Activated naive CD8-positive, alpha-beta T cell treated with anti-CD3 and anti-CD28 coated beads for 36 hours (primary cell): ENCODE measurements at regions not wholly inside any gene's neighbourhood (a gene's known extent, or its start where the extent isn't known, plus 50 kb on each side); places are given as distances from the start of the nearest gene placed in this dataset.

ENCODE experiments used
- DNase-seq: peaks from one replicate; pipeline ENCODE4 v3.0.0; 2021
- H3K27ac Mint-ChIP-seq: one replicate; pipeline ENCODE4 v1.8.0; 2022; ENCODE audit warnings: mild to moderate bottlenecking, moderate library complexity, mixed read lengths
- H3K27me3 Mint-ChIP-seq: one replicate; pipeline ENCODE4 v1.8.0; 2022; ENCODE audit warnings: mild to moderate bottlenecking, mixed read lengths
- H3K36me3 Mint-ChIP-seq: one replicate; pipeline ENCODE4 v1.8.0; 2021; ENCODE audit warnings: mild to moderate bottlenecking, mixed read lengths
- H3K4me1 Mint-ChIP-seq: one replicate; pipeline ENCODE4 v1.8.0; 2021; ENCODE audit warnings: mixed read lengths
- H3K4me3 Mint-ChIP-seq: one replicate; pipeline ENCODE4 v1.8.0; 2022; ENCODE audit warnings: mild to moderate bottlenecking, moderate library complexity, mixed read lengths
- H3K9me3 Mint-ChIP-seq: one replicate; pipeline ENCODE4 v1.8.0; 2022; ENCODE audit warnings: mixed read lengths

DNA sequence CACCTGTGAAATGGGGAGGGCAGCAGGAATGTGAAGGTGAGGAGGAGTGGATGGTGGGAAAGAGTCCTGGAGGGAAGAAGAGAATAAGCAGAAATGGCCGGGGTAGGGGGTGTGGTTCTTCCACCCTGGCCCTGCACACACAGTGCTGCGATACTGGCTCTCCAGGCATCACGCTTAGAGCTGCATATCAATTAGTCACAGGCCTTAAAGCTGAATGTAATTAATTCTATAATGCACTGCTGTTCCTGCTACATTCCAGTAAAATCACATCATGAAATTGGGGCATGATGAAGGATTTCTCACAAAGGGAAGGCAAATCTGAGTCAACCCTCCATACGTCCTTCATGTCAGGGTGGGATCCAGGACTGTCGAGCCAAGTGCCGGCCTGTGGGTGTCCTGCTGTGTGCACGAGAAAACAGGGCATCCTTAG is 566.1 kb downstream of the BCL11B start:
- no peak overlapping the region for H3K27ac Mint-ChIP-seq
- DNase-seq = no peak
- H3K27me3 Mint-ChIP-seq = no peaks in the 10 kb centered on the region
- H3K4me1 Mint-ChIP-seq = peaks cover 30% of the 10 kb centered on the region
- peaks cover 5% of the 10 kb centered on the region for H3K9me3 Mint-ChIP-seq
- H3K4me3 Mint-ChIP-seq = no peak overlapping the region
- H3K36me3 Mint-ChIP-seq = no peaks in the 10 kb centered on the region

DNA sequence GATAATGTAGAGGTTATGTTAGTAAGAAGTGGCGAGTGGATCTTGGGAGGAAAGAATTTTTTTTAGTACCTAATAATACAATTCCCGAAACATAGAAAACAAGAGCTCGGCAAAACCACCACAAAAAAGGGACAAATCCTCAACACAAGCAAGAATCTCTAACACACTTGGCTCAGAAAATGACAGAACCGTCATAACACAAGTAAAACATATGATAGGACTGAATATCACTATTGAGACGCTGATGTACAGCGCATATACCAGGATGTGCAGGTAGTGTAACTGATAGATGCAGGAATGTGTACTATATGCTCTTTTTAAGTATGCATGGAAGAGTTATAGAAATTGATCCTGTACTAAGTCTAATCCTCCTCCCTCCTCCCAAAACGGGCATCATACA is 564.5 kb downstream of the BCL11B start:
- no peaks in the 10 kb centered on the region for H3K36me3 Mint-ChIP-seq
- H3K27me3 Mint-ChIP-seq = no peaks in the 10 kb centered on the region

DNA sequence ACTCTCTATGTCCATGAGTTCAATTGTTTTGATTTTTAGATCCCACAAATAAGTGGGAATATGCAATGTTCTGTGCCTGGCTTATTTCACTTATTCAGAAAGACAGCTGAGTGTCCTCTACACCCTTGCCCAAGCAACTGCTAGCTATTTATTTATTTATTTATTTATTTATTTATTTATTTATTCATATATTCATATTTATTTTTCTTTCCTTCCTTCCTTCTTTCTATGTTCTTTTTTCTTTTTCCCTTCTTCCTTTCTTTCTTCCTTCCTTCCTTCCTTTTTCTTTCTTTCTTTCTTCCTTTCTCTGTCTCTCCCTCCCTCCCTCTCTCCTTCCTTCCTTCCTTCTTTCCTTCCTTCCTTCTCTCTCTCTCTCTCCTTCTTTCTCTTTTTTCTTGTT is 563.4 kb downstream of the BCL11B start:
- Mint-ChIP-seq H3K4me3 (no peak overlapping the region), H3K9me3 (no peaks in the 10 kb centered on the region), H3K27me3 (no peaks in the 10 kb centered on the region), H3K4me1 (peaks cover 32% of the 10 kb centered on the region), H3K36me3 (no peaks in the 10 kb centered on the region), H3K27ac (no peak overlapping the region)
- DNase-seq = no peak

More for the DNA sequence above, 564.5 kb downstream of the BCL11B start:
- H3K27ac Mint-ChIP-seq = no peak overlapping the region
- no peaks in the 10 kb centered on the region for H3K9me3 Mint-ChIP-seq
- DNase-seq = no peak
- peaks cover 34% of the 10 kb centered on the region for H3K4me1 Mint-ChIP-seq
- no peak overlapping the region for H3K4me3 Mint-ChIP-seq

GRCh38 chr14:98711453-98711852 is 560.5 kb downstream of the BCL11B start:
- H3K4me3 Mint-ChIP-seq = no peak overlapping the region
- H3K36me3 Mint-ChIP-seq = no peaks in the 10 kb centered on the region
- H3K4me1 Mint-ChIP-seq = peaks cover 18% of the 10 kb centered on the region
- H3K9me3 Mint-ChIP-seq = no peaks in the 10 kb centered on the region
- no peaks in the 10 kb centered on the region for H3K27me3 Mint-ChIP-seq
- no peak for DNase-seq
- H3K27ac Mint-ChIP-seq = no peak overlapping the region

- H3K27me3 Mint-ChIP-seq = no peaks in the 10 kb centered on the region
- DNase-seq = no peak
- no peak overlapping the region for H3K4me3 Mint-ChIP-seq
- H3K9me3 Mint-ChIP-seq = no peaks in the 10 kb centered on the region
- H3K4me1 Mint-ChIP-seq = peaks cover 10% of the 10 kb centered on the region
- H3K27ac Mint-ChIP-seq = no peak overlapping the region
- H3K36me3 Mint-ChIP-seq = no peaks in the 10 kb centered on the region
These were observed 557.2 kb downstream of the BCL11B start for GRCh38 chr14:98714626-98715425.

GRCh38 chr14:98716133-98716532 is 555.9 kb downstream of the BCL11B start:
- Mint-ChIP-seq H3K4me3 (no peak overlapping the region), H3K4me1 (peaks cover 7% of the 10 kb centered on the region), H3K36me3 (no peaks in the 10 kb centered on the region), H3K27ac (no peak overlapping the region), H3K9me3 (no peaks in the 10 kb centered on the region), H3K27me3 (no peaks in the 10 kb centered on the region)
- DNase-seq = no peak

GRCh38 chr14:98721061-98721460 is 550.9 kb downstream of the BCL11B start:
- Mint-ChIP-seq H3K36me3 (no peaks in the 10 kb centered on the region), H3K4me3 (no peak overlapping the region), H3K9me3 (no peaks in the 10 kb centered on the region), H3K27me3 (no peaks in the 10 kb centered on the region), H3K27ac (no peak overlapping the region), H3K4me1 (peaks cover 3% of the 10 kb centered on the region)
- no peak for DNase-seq

DNA sequence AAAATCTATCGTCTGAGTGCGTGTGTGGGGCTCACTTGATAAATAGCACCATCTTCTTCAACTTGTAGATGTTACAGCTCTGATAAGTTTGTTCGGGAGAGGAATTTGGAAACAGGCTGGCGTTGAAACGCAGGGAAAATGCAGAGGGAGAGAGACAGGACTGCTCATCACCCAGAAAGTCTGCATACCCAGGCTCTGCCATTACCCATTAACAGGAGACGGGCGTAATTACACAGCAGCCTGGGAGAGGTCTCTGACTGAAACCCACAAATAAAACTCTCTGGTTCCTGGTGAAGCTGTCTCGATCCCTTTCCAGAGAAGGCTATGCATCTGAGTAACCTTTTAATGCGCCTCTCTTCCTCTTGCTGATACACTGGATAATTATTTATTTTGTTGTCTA is 547.3 kb downstream of the BCL11B start:
- H3K27me3 Mint-ChIP-seq = no peaks in the 10 kb centered on the region
- peaks cover 3% of the 10 kb centered on the region for H3K4me1 Mint-ChIP-seq
- H3K36me3 Mint-ChIP-seq = no peaks in the 10 kb centered on the region
- no peak for DNase-seq
- no peaks in the 10 kb centered on the region for H3K9me3 Mint-ChIP-seq
- H3K4me3 Mint-ChIP-seq = no peak overlapping the region
- no peak overlapping the region for H3K27ac Mint-ChIP-seq

- no peak overlapping the region for H3K27ac Mint-ChIP-seq
- no peaks in the 10 kb centered on the region for H3K27me3 Mint-ChIP-seq
- H3K9me3 Mint-ChIP-seq = no peaks in the 10 kb centered on the region
- no peak overlapping the region for H3K4me3 Mint-ChIP-seq
- no peaks in the 10 kb centered on the region for H3K36me3 Mint-ChIP-seq
- no peak for DNase-seq
- H3K4me1 Mint-ChIP-seq = peaks cover 3% of the 10 kb centered on the region
These were observed 546.8 kb downstream of the BCL11B start for GRCh38 chr14:98725191-98725590.

DNA sequence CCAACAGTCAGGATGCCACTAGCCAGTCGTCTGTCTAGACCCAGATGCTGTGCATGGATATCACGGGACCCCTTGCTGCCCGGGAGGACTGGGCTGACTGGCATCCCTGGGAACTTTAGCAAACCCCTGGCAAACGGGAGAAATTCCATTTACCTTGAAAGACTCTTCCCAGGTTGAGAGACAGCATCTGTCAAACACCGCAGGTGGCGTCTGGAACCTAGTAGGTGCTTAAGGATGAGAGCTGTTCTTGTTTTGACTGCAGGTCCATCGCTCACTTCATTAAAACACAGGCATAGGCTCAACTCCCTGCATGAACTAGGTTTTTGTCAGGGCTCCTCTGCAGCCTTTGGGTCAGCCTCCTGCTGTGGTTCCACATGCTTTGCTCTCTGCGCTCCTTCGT is 546.3 kb downstream of the BCL11B start:
- H3K4me3 Mint-ChIP-seq = no peak overlapping the region
- peaks cover 3% of the 10 kb centered on the region for H3K4me1 Mint-ChIP-seq
- H3K9me3 Mint-ChIP-seq = no peaks in the 10 kb centered on the region
- H3K36me3 Mint-ChIP-seq = no peaks in the 10 kb centered on the region
- no peaks in the 10 kb centered on the region for H3K27me3 Mint-ChIP-seq
- H3K27ac Mint-ChIP-seq = no peak overlapping the region
- DNase-seq = no peak

- DNase-seq = no peak
- no peaks in the 10 kb centered on the region for H3K36me3 Mint-ChIP-seq
- H3K27me3 Mint-ChIP-seq = no peaks in the 10 kb centered on the region
- H3K27ac Mint-ChIP-seq = no peak overlapping the region
- H3K4me3 Mint-ChIP-seq = no peak overlapping the region
- no peaks in the 10 kb centered on the region for H3K9me3 Mint-ChIP-seq
- H3K4me1 Mint-ChIP-seq = no peaks in the 10 kb centered on the region
These were observed 545.2 kb downstream of the BCL11B start for GRCh38 chr14:98726585-98727405.

DNA sequence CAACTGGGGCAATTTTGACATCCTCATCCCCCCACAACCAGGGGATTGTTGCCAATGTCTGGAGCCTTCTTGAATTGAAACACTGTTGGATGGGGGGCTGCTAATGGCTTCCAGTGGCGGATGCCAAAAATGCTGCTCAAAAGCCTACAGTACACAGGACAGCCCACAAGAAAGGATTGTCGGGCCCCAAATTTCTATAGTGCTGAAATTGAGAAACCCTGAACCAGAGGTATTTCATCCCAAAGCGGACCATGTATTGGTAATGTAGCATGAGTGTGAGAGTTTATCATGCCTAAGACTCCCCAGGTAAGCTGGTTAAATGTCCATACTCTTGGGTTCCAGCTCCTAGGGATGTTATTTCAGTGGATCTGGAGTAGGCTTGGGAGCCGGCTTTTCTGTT is 544.0 kb downstream of the BCL11B start:
- Mint-ChIP-seq H3K27ac (no peak overlapping the region), H3K27me3 (no peaks in the 10 kb centered on the region), H3K4me1 (no peaks in the 10 kb centered on the region), H3K36me3 (no peaks in the 10 kb centered on the region), H3K4me3 (no peak overlapping the region), H3K9me3 (no peaks in the 10 kb centered on the region)
- no peak for DNase-seq

DNA sequence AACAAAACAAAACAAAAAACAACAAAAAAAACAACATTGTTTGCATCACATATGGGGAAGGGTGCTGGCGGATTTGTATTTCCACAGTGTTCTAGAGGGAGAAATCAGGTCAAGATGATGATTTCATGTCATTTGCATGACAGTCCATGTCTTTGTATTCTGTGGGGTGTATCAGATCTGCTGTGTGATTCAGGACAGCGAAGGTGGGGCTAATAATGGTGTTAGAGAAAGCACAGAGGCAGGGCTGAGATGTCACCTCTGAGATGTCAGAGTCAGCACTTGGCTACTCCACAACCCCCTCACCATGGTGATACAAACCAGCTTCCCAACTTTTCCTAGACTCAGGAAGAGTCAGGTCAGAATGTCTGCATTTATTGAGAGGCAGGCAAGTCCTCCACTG is 543.2 kb downstream of the BCL11B start:
- H3K4me1 Mint-ChIP-seq = no peaks in the 10 kb centered on the region
- H3K27ac Mint-ChIP-seq = no peak overlapping the region
- no peaks in the 10 kb centered on the region for H3K36me3 Mint-ChIP-seq
- H3K27me3 Mint-ChIP-seq = no peaks in the 10 kb centered on the region
- no peak overlapping the region for H3K4me3 Mint-ChIP-seq
- DNase-seq = no peak
- H3K9me3 Mint-ChIP-seq = no peaks in the 10 kb centered on the region

DNA sequence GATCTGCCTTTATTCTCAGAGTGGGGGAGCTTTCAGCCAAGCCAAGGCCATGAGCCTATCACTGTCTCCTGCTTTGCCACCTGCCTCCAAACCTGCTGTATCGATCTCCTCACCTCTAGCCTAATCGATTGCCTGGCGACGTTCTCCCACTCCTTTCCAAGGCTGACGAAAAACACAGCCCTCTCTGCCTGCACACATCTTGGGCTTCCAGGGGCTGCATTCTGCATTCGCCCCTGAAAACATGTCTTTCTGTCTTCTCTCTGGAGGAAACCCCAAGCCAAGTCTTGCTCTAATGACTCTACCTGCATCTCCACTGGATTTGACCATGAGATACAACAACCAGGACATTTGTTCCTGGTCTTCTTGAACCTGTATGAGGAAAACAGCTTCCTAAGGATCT is 540.7 kb downstream of the BCL11B start:
- H3K9me3 Mint-ChIP-seq = no peaks in the 10 kb centered on the region
- DNase-seq = no peak

GRCh38 chr14:98731701-98732100 is 540.3 kb downstream of the BCL11B start:
- no peak overlapping the region for H3K27ac Mint-ChIP-seq
- H3K36me3 Mint-ChIP-seq = no peaks in the 10 kb centered on the region
- H3K4me3 Mint-ChIP-seq = no peak overlapping the region
- DNase-seq = no peak
- H3K9me3 Mint-ChIP-seq = no peaks in the 10 kb centered on the region
- no peaks in the 10 kb centered on the region for H3K4me1 Mint-ChIP-seq
- H3K27me3 Mint-ChIP-seq = no peaks in the 10 kb centered on the region

More for the DNA sequence above, 540.7 kb downstream of the BCL11B start:
- Mint-ChIP-seq H3K27ac (no peak overlapping the region), H3K4me1 (no peaks in the 10 kb centered on the region), H3K4me3 (no peak overlapping the region), H3K27me3 (no peaks in the 10 kb centered on the region), H3K36me3 (no peaks in the 10 kb centered on the region)

GRCh38 chr14:98733536-98733935 is 538.5 kb downstream of the BCL11B start:
- no peak for DNase-seq
- H3K27ac Mint-ChIP-seq = no peak overlapping the region
- H3K36me3 Mint-ChIP-seq = no peaks in the 10 kb centered on the region
- no peak overlapping the region for H3K4me3 Mint-ChIP-seq
- no peaks in the 10 kb centered on the region for H3K9me3 Mint-ChIP-seq
- no peaks in the 10 kb centered on the region for H3K27me3 Mint-ChIP-seq
- no peaks in the 10 kb centered on the region for H3K4me1 Mint-ChIP-seq
